GM23338 (cell line): ENCODE measurements at regions not wholly inside any gene's neighbourhood (a gene's known extent, or its start where the extent isn't known, plus 50 kb on each side); places are given as distances from the start of the nearest gene placed in this dataset.

Experiments
- ATAC-seq: fragments of 200-7000 bp; cut with Tn5 transposase; 3 replicates; pipeline ENCODE4 v1.9.1; 2020
- DNase-seq: peaks from one replicate; pipeline ENCODE4 v3.0.0-alpha.2; 2015; ENCODE audit warnings: low spot score
- H2AFZ ChIP-seq: fragments of 200-600 bp; sonication (generic); 2 replicates; pipeline ENCODE4 v1.8.0; 2016; ENCODE audit warnings: antibody characterized with exemption, mild to moderate bottlenecking, moderate library complexity
- H3F3A ChIP-seq: fragments of 200-600 bp; sonication (generic); replicated peaks from 2 replicates; pipeline ENCODE4 v1.8.0; 2017; ENCODE audit warnings: antibody characterized with exemption, mixed run types, low read depth
- H3K27ac ChIP-seq: fragments of 200-600 bp; sonication (generic); 2 replicates; pipeline ENCODE4 v1.6.1; 2016; ENCODE audit warnings: low read depth
- H3K27me3 ChIP-seq: fragments of 200-600 bp; sonication (generic); 2 replicates; pipeline ENCODE4 v1.8.0; 2016; ENCODE audit warnings: mild to moderate bottlenecking, mixed run types, moderate library complexity; ENCODE audit not compliant: insufficient read depth
- H3K36me3 ChIP-seq: fragments of 200-600 bp; sonication (generic); 2 replicates; pipeline ENCODE4 v1.8.0; 2016; ENCODE audit warnings: mild to moderate bottlenecking; ENCODE audit not compliant: insufficient read depth
- H3K4me1 ChIP-seq: fragments of 200-600 bp; sonication (generic); 2 replicates; pipeline ENCODE4 v1.8.0; 2016; ENCODE audit warnings: mild to moderate bottlenecking, moderate library complexity; ENCODE audit not compliant: insufficient read depth
- H3K4me2 ChIP-seq: fragments of 200-600 bp; sonication (generic); 2 replicates; pipeline ENCODE4 v1.7.1; 2017; ENCODE audit warnings: mixed run types
- H3K4me3 ChIP-seq: fragments of 200-600 bp; sonication (generic); 2 replicates; pipeline ENCODE4 v1.6.1; 2016; ENCODE audit warnings: mixed run types
- H3K79me2 ChIP-seq: fragments of 200-600 bp; sonication (generic); replicated peaks from 2 replicates; pipeline ENCODE4 v1.8.0; 2017; ENCODE audit warnings: mild to moderate bottlenecking; ENCODE audit not compliant: insufficient read depth
- H3K9me2 ChIP-seq: fragments of 200-600 bp; sonication (generic); 2 replicates; pipeline ENCODE4 v1.8.0; 2017; ENCODE audit not compliant: insufficient read depth
- H4K20me1 ChIP-seq: fragments of 200-600 bp; sonication (generic); replicated peaks from 2 replicates; pipeline ENCODE4 v1.8.0; 2017; ENCODE audit warnings: mild to moderate bottlenecking; ENCODE audit not compliant: insufficient read depth
- H3K27ac Mint-ChIP-seq: 2 replicates; pipeline ENCODE4 v1.8.0; 2020; ENCODE audit warnings: inconsistent platforms, mild to moderate bottlenecking, moderate library complexity, mixed read lengths
- H3K27me3 Mint-ChIP-seq: 3 replicates; pipeline ENCODE4 v1.8.0; 2022; ENCODE audit warnings: low read depth, mild to moderate bottlenecking, moderate library complexity, mixed read lengths, inconsistent platforms; ENCODE audit not compliant: insufficient read depth, poor library complexity
- H3K36me3 Mint-ChIP-seq: 3 replicates; pipeline ENCODE4 v1.8.0; 2021; ENCODE audit warnings: low read depth, mild to moderate bottlenecking, inconsistent platforms, moderate library complexity, mixed read lengths
- H3K4me1 Mint-ChIP-seq: 3 replicates; pipeline ENCODE4 v1.8.0; 2020; ENCODE audit warnings: mild to moderate bottlenecking, inconsistent platforms, mixed read lengths
- H3K4me3 Mint-ChIP-seq: 3 replicates; pipeline ENCODE4 v1.8.0; 2021; ENCODE audit warnings: moderate library complexity, mild to moderate bottlenecking, inconsistent platforms, mixed read lengths
- H3K9me3 Mint-ChIP-seq: 3 replicates; pipeline ENCODE4 v1.8.0; 2020; ENCODE audit warnings: moderate library complexity, mild to moderate bottlenecking, inconsistent platforms, mixed read lengths
- CREB1 ChIP-seq: fragments of 250-450 bp; sonication (Bioruptor Pico); IDR thresholded peaks from 2 replicates; pipeline ENCODE4 v1.5.0; 2020; ENCODE audit warnings: low read depth, mild to moderate bottlenecking, moderate library complexity
- ETS1 ChIP-seq: IDR thresholded peaks from 2 replicates; pipeline ENCODE4 v1.6.1; 2016; ENCODE audit warnings: antibody characterized with exemption
- EZH2 ChIP-seq: fragments of 200-600 bp; sonication (generic); IDR thresholded peaks from one replicate; pipeline ENCODE4 v1.8.0; 2017; ENCODE audit warnings: antibody characterized with exemption, mild to moderate bottlenecking, low read depth; ENCODE audit not compliant: unreplicated experiment
- EZH2phosphoT487 ChIP-seq: fragments of 200-600 bp; sonication (generic); IDR thresholded peaks from one replicate; pipeline ENCODE4 v1.8.1; 2018; ENCODE audit warnings: antibody characterized with exemption; ENCODE audit not compliant: unreplicated experiment
- JUNB ChIP-seq: IDR thresholded peaks from one replicate; pipeline ENCODE4 v1.6.1; 2016; ENCODE audit warnings: antibody characterized with exemption; ENCODE audit not compliant: unreplicated experiment
- POLR2AphosphoS5 ChIP-seq: IDR thresholded peaks from 2 replicates; pipeline ENCODE4 v1.6.1; 2016; ENCODE audit warnings: antibody characterized with exemption, low read depth
- REST ChIP-seq: IDR thresholded peaks from one replicate; pipeline ENCODE4 v1.6.1; 2018; ENCODE audit warnings: antibody characterized with exemption; ENCODE audit not compliant: unreplicated experiment
- STAT1 ChIP-seq: IDR thresholded peaks from one replicate; pipeline ENCODE4 v1.6.1; 2016; ENCODE audit warnings: antibody characterized with exemption; ENCODE audit not compliant: unreplicated experiment
- ZNF114 ChIP-seq: fragments of 250-450 bp; sonication (Bioruptor Pico); IDR thresholded peaks from 2 replicates; pipeline ENCODE4 v1.5.0; 2020; ENCODE audit warnings: mild to moderate bottlenecking, moderate library complexity
- ZNF331 ChIP-seq: fragments of 250-450 bp; sonication (Bioruptor Pico); IDR thresholded peaks from 2 replicates; pipeline ENCODE4 v1.5.0; 2020; ENCODE audit warnings: low read depth, mild to moderate bottlenecking, moderate library complexity
- ZNF462 ChIP-seq: fragments of 250-450 bp; sonication (Bioruptor Pico); IDR thresholded peaks from 2 replicates; pipeline ENCODE4 v1.5.0; 2020; ENCODE audit warnings: mild to moderate bottlenecking, moderate library complexity

GRCh38 chr5:89951876-89952275 is 457.7 kb downstream of the CETN3 start:
- Histone ChIP-seq H3F3A (no peaks in the 10 kb centered on the region), H2AFZ (no peak overlapping the region), H3K27me3 (no peaks in the 10 kb centered on the region), H3K4me2 (no peak overlapping the region), H3K4me3 (no peak overlapping the region), H4K20me1 (no peaks in the 10 kb centered on the region; the same call in 1 of the 2 replicates), H3K4me1 (peaks cover 7% of the 10 kb centered on the region; the same call in 1 of the 2 replicates), H3K9me2 (peaks cover 6% of the 10 kb centered on the region; the same call in 1 of the 2 replicates), H3K27ac (no peak overlapping the region), H3K36me3 (no peaks in the 10 kb centered on the region), H3K79me2 (no peaks in the 10 kb centered on the region)
- no peak overlapping the region for H3K4me3 Mint-ChIP-seq
- no peak for TF ChIP-seq ETS1
- no peak for TF ChIP-seq ZNF114 (CRISPR knock-in tag)
- TF ChIP-seq POLR2AphosphoS5: no peak
- no peak for TF ChIP-seq JUNB
- TF ChIP-seq EZH2: no peak
- TF ChIP-seq STAT1: no peak
- no peak for TF ChIP-seq REST
- TF ChIP-seq ZNF462 (CRISPR knock-in tag): no peak
- no peak for TF ChIP-seq EZH2phosphoT487
- TF ChIP-seq CREB1 (CRISPR knock-in tag): no peak
- no peak for TF ChIP-seq ZNF331 (CRISPR knock-in tag)
- no peak overlapping the region; the same call in 1 of the 2 replicates for H3K27ac Mint-ChIP-seq
- H3K9me3 Mint-ChIP-seq: no peaks in the 10 kb centered on the region
- DNase-seq (no peak), ATAC-seq (no peak)
- H3K27me3 Mint-ChIP-seq: peaks cover 2% of the 10 kb centered on the region
- H3K4me1 Mint-ChIP-seq: peaks cover 7% of the 10 kb centered on the region; the same call in 2 of the 3 replicates
- H3K36me3 Mint-ChIP-seq: no peaks in the 10 kb centered on the region
